ENCODE measurements at regions not wholly inside any gene's neighbourhood (a gene's known extent, or its start where the extent isn't known, plus 50 kb on each side); places are given as distances from the start of the nearest gene placed in this dataset.

GRCh38 chr18:5091741-5092140 lies 105.3 kb downstream of the AKAIN1 start:
- DNase-seq = no peak

GRCh38 chr18:5075297-5075696 lies 121.8 kb downstream of the AKAIN1 start:
- DNase-seq = no peak

- DNase-seq = peak; percentile 8 to 11
These were observed 123.8 kb downstream of the AKAIN1 start for GRCh38 chr18:5073026-5073944.

DNA sequence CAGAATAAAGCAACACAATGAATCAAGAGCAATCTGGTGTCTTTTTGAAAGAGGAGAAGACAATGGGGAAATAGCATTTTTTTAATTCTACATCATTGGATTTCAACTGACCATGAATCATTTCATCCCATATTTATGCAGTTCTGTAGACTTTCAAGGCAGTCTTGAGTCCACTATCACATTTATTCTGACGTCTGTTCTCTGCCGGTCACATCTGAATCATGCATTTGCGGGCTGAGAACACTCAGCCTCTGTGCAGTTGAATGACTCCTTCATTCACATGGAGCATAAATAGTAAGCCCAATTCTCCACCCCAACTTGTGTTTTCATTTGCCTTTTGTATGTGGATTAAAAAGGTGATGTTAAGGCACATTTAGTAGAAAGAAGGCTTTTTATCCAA lies 128.2 kb downstream of the AKAIN1 start:
- DNase-seq = no peak

DNA sequence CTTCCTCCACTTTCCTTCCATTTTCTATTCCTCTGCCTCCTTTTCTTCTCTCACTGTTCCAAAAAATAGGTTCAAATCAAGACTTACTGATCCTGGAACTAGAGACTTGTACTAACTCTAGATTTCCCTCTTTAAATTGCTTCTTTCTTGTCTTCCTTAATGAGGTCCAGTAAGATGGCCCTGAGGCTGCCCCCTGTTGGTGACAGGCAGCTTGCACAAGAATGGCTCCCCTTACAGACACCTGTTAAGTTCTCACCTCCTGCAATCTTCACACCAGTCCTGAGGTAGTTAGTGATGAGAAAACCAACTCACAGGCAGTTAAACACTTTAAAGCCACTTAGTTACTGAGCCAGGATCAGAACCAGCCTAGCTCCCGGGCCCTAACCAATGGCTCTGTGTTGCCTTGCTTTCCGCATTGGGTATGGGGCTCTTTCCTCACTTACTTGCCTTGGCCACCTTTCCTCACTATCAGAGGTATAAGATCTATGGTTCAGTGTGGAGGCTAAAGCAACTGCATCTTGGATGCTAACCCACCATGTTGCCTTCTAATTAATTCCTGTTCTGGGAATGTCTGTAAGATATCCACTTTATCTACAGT lies 130.6 kb downstream of the AKAIN1 start:
- DNase-seq = no peak

DNA sequence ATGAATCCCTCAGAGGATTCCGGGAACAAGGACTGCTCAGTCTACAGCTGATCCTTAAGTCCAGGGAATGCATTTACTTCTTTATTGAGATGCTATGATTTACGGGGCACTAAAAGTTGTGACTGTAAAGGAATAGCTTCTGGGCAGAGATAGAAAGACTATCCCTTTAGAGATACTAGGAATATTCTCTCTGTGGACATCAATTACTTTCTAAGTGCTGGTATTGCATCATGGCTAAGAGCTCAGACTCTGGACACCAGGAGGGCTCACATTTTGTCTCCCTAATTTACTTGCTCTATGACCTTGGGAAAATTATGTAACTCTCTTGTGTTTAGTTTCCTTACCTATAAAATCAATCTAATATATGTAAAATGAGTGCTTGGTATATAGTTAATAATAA lies 131.4 kb downstream of the AKAIN1 start:
- no peak for DNase-seq

- no peak for DNase-seq
These were observed 132.2 kb downstream of the AKAIN1 start for GRCh38 chr18:5064841-5065370.

- no peak for DNase-seq
These were observed 135.3 kb downstream of the AKAIN1 start for GRCh38 chr18:5061785-5062184.

GRCh38 chr18:5060543-5060942 lies 136.5 kb downstream of the AKAIN1 start:
- DNase-seq = no peak

- DNase-seq = no peak
These were observed 137.4 kb downstream of the AKAIN1 start for GRCh38 chr18:5059696-5060032.

GRCh38 chr18:5058768-5059695 lies 138.0 kb downstream of the AKAIN1 start:
- DNase-seq = no peak

GRCh38 chr18:5057386-5058348 lies 139.4 kb downstream of the AKAIN1 start:
- DNase-seq = peak; percentile 12 to 27

DNA sequence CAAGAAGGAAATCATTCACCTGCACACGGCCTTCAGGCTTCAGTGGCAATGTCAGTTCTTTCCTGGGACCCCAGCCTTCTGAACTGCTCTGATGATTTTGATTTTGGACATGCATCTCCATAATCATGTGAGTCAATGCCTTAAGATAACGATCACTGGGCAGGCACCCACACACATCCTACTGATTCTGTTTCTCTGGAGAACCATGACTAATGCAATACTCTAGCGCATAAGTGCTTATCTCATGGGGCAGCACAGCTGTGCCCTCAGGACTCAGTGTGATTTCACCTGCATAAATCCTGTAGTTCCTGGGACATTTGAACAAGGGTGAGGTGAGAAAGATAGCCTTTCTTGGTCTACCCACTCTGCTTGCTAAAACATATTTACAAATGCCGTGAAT lies 144.6 kb downstream of the AKAIN1 start:
- no peak for DNase-seq

GRCh38 chr18:5051207-5051606 lies 145.8 kb downstream of the AKAIN1 start:
- no peak for DNase-seq

DNA sequence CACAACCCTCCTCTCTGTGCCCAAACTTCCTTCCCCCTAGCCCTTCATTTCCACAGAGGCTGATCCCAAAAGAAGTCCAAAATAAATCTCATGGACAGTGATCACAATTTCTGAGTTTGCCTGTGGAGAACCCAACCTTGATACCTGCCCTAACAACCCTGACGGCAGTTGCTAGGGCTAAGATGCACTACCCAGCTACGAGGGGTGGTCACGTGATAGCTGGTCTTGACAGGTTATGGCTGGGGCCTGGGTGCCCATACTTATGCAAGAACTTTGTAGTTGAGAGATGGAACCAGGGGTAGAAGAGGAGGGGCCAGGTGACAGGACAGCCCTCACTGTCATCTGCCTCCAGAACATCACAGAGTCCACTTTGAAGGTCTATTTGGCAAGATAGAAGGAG lies 147.9 kb downstream of the AKAIN1 start:
- DNase-seq = no peak

DNA sequence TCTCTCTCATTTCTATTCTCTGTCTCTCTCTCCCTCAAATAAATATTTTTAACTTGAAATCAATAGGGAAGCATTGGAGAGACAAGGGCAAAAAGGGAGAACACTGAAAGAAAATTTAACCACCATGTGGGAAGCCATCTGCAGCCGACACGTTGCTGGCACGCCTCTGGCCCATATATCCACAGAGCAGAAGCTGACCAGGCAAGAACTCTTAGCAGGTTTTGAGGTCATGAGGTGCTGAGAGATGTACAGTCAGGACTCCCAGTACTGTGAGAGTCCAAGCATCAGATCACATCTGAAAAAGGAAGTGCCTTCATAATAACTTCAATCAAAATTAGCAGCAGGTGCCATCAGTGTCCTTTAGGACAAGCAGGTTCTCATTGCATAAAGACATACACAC lies 156.6 kb downstream of the AKAIN1 start:
- DNase-seq = no peak

DNA sequence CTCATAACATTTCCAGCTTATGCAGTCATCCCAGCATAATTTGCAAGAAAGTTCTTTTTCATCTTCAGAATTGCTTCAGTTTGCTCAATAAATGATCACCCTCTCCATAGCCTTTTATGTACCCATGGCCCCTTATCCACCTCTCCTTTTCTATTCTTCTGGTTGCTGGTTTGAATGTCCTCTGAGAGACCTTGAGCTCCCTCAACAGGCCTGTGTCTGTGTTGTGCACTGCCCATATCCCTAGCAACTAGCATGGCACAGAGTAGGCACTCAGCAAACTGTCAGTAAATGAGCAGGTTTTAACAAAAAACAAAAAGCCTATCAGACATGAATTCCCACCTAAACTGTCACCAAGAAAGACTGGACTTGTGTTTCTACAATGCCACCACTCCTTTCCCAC lies 160.5 kb downstream of the AKAIN1 start:
- DNase-seq = no peak

DNA sequence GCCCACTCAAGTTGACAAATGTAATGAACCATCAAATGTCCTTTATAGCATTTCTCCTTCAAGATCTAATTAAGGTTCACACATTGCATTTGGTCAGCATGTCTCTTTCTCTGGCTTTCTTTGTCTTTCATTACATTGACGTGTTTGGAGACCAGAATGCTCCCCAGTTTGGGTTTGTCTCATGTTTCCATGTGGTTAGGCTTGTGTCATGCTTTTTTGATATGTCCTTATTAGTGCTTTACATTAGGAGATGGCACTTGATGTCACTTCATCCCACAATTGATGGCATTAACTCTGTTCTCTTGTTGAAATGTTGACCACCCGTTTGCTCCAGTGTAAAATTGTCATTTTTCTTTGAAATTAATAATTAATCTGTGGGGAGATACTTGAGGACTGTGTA lies 165.8 kb downstream of the AKAIN1 start:
- DNase-seq = no peak

DNA sequence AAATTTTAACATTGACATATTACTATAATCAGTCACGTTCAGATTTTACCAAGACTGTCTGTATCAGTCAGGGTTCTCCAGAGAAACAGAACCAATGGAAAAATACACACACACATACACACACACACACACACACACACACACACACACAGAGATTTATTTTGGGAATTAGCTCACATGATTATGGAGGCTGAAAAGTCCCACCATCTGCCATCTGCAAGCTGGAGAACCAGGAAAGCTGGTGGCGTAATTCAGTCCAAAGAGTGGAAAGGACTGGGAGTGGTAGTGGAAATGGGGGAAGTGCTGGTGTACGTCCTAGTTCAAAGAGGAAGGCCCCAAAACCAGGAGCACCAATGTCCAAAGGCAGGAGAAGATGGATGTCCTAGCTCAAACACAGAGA lies 166.4 kb downstream of the AKAIN1 start:
- no peak for DNase-seq

GRCh38 chr18:5029592-5029991 lies 167.5 kb downstream of the AKAIN1 start:
- DNase-seq = no peak

GRCh38 chr18:5024741-5025140 lies 172.3 kb downstream of the AKAIN1 start:
- DNase-seq = no peak

DNA sequence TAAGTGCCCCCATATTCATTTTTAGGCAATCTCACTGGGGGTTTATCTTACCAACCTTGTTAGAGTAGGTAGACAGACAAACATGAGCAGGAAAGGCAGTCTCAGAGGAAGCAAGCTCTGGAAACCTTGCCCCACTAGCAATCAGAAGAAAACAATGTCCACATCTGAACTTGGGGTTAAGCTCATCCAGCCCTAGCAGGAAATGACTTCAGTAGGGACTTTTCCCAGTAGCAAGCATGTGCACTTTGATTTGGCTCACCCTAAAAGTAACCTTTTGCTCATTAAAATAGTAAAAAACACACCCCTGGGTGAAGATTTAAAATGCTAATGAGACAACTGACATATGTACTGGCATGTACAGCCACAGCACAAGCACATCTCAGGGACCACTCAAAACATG lies 175.5 kb downstream of the AKAIN1 start:
- DNase-seq = no peak
